Kidney epithelial cell (primary cell): ENCODE measurements at regions not wholly inside any gene's neighbourhood (a gene's known extent, or its start where the extent isn't known, plus 50 kb on each side); places are given as distances from the start of the nearest gene placed in this dataset.

Experiments
- DNase-seq: peaks from one replicate; pipeline ENCODE4 v3.0.0-alpha.2; 2010; ENCODE audit warnings: low read depth
- H3K27me3 ChIP-seq: 2 replicates; pipeline ENCODE4 v1.6.0; 2011; ENCODE audit warnings: low read length; ENCODE audit not compliant: control insufficient read depth, insufficient read depth
- H3K36me3 ChIP-seq: 2 replicates; pipeline ENCODE4 v1.5.1; 2011; ENCODE audit warnings: low read length; ENCODE audit not compliant: control insufficient read depth, insufficient read depth
- H3K4me3 ChIP-seq: 2 replicates; pipeline ENCODE4 v1.5.1; 2011; ENCODE audit warnings: low read depth, mild to moderate bottlenecking, control low read depth, low read length
- TF ChIP-seq, protein P1 (sequence below): IDR thresholded peaks from 2 replicates; pipeline ENCODE4 v1.5.1; 2011; ENCODE audit warnings: mild to moderate bottlenecking, moderate library complexity, low read length, control low read depth, inconsistent platforms; ENCODE audit not compliant: insufficient read depth, poor library complexity, severe bottlenecking

DNA sequence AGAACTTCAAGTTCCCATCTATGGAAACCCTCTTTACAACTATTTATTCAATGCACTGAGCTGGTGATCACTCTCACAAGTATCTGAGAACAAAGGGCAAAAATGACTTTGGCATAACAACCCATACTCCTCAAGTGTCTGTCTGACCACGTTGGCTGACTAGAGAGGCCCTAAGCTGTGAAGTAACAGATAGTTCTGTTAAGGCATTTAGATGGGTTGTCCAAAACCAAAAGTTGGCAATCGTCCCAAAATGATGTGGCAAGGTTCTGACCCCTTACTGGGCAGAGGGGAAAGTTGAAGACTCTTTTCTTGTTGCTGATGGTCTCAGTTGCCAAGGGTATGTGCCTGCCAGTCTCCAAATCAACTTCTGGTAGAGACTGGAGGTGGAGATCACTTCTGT lies 524.8 kb downstream of the PPARGC1A start:
- TF ChIP-seq, protein P1, sequence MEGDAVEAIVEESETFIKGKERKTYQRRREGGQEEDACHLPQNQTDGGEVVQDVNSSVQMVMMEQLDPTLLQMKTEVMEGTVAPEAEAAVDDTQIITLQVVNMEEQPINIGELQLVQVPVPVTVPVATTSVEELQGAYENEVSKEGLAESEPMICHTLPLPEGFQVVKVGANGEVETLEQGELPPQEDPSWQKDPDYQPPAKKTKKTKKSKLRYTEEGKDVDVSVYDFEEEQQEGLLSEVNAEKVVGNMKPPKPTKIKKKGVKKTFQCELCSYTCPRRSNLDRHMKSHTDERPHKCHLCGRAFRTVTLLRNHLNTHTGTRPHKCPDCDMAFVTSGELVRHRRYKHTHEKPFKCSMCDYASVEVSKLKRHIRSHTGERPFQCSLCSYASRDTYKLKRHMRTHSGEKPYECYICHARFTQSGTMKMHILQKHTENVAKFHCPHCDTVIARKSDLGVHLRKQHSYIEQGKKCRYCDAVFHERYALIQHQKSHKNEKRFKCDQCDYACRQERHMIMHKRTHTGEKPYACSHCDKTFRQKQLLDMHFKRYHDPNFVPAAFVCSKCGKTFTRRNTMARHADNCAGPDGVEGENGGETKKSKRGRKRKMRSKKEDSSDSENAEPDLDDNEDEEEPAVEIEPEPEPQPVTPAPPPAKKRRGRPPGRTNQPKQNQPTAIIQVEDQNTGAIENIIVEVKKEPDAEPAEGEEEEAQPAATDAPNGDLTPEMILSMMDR = no peak
- no peaks in the 10 kb centered on the region for H3K36me3 ChIP-seq
- no peaks in the 10 kb centered on the region for H3K27me3 ChIP-seq
- DNase-seq = no peak
- H3K4me3 ChIP-seq = no peak overlapping the region

- no peak for DNase-seq
- Histone ChIP-seq H3K4me3 (no peak overlapping the region), H3K27me3 (no peaks in the 10 kb centered on the region), H3K36me3 (no peaks in the 10 kb centered on the region)
- TF ChIP-seq, protein P1 = no peak
These were observed 525.7 kb downstream of the PPARGC1A start for GRCh38 chr4:23364167-23364566.

DNA sequence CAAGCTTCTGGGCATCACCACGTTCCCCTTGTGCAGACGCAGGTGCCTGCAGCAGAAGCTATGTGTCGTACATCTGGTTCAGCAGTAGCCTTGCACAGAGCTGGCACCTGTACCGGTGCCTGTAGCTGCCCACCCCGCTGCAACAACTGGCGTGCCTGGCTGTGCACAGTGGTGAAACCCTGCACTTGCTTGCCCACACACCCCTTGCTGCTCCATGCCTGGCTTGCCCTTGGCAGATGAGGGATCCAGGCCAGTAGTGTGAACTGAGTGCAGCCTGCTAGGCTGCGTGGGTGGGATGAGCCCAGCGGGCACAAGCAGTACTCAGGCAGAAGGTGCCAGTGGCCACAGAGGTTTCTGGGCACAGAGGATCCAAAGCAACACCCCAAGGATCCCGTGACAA lies 528.4 kb downstream of the PPARGC1A start:
- TF ChIP-seq, protein P1 = no peak
- DNase-seq = no peak
- H3K36me3 ChIP-seq = no peaks in the 10 kb centered on the region
- H3K4me3 ChIP-seq = no peak overlapping the region
- H3K27me3 ChIP-seq = no peaks in the 10 kb centered on the region

DNA sequence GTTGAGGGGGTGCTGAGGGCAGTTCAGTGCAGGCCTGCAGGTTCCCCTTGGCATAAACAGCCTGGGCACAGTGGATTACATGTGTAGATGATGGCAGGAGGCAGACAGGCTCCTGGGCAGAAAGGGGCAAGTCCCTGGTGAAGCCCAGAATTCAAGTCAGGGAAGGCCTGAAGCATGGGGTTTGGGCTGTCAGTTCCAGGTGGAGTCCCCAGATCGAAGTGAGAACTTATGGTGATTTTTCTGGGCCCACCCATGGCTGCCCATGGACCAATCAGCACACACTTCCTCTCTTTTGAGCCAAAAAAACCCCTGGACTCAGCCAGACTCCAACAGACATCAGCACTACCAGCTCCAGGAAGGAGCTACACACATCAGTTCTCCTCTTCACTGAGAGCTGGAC lies 529.1 kb downstream of the PPARGC1A start:
- TF ChIP-seq, protein P1 = no peak
- H3K27me3 ChIP-seq = no peaks in the 10 kb centered on the region
- H3K36me3 ChIP-seq = no peaks in the 10 kb centered on the region
- no peak for DNase-seq
- no peak overlapping the region for H3K4me3 ChIP-seq

- Histone ChIP-seq H3K4me3 (no peak overlapping the region), H3K27me3 (no peaks in the 10 kb centered on the region), H3K36me3 (no peaks in the 10 kb centered on the region)
- no peak for DNase-seq
- TF ChIP-seq, protein P1 = no peak
These were observed 534.6 kb downstream of the PPARGC1A start for GRCh38 chr4:23355258-23355657.

DNA sequence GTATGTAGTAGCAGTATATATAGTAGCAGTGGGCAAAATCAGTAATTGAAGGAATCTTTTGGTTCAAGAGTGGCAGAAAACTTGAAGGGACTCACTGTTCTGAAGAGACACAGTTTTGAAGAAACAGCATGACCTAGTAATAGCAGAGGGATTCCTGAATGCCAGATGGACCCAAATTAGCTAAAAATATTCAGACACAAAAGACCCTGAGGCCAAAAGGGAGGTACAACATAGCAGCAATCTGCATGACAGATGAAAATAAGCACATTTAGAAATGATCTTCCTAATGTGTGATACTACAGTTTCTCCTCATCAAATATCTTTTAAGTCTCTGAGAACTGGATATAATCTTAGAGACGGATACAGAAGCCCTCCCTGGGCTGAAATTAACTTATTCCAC lies 536.6 kb downstream of the PPARGC1A start:
- TF ChIP-seq, protein P1 = no peak
- no peak overlapping the region for H3K4me3 ChIP-seq
- H3K36me3 ChIP-seq = no peaks in the 10 kb centered on the region
- H3K27me3 ChIP-seq = no peaks in the 10 kb centered on the region
- DNase-seq = no peak
